GM12878 (cell line): ENCODE measurements at regions not wholly inside any gene's neighbourhood (a gene's known extent, or its start where the extent isn't known, plus 50 kb on each side); places are given as distances from the start of the nearest gene placed in this dataset.

Experiments used
- ATAC-seq: fragments of 200-7000 bp; cut with Tn5 transposase; 3 replicates; pipeline ENCODE4 v1.9.1; 2020; ENCODE audit warnings: mild to moderate bottlenecking, moderate library complexity
- BruUV-seq: library from RNA; stranded (reverse); fragments of 400-500 nt; replicated peaks from 2 replicates; lab custom pipeline; 2021; lab: Mats Ljungman, UMichigan
- CTCF ChIA-PET: fragments of 300-600 bp; sonication (Branson Sonifier 250); formaldehyde crosslinking; extraction: SDS; loops from one replicate; lab custom pipeline; 2021; ENCODE audit warnings: inconsistent platforms; lab: Yijun Ruan, JAX
- POLR2A ChIA-PET: fragments of 350-600 bp; formaldehyde crosslinking; extraction: SDS; loops from one replicate; lab custom pipeline; 2021; ENCODE audit warnings: inconsistent platforms; lab: Charles Lee
- RAD21 ChIA-PET: fragments of 300-600 bp; sonication (Branson Sonifier 250); formaldehyde crosslinking; loops from one replicate; lab custom pipeline; 2023; ENCODE audit warnings: antibody characterized with exemption; ENCODE audit not compliant: unreplicated experiment; lab: Charles Lee
- SMC1A ChIA-PET: fragments of 300-600 bp; sonication (Branson Sonifier 250); formaldehyde crosslinking; loops from one replicate; lab custom pipeline; 2023; ENCODE audit not compliant: unreplicated experiment, uncharacterized antibody; lab: Charles Lee
- DNase-seq: peaks from one replicate; pipeline ENCODE4 v3.0.0-alpha.2; 2011; ENCODE audit warnings: low read depth, low spot score
- FAIRE-seq: peaks from 3 replicates; lab custom pipeline; 2011; peaks lifted over from hg19 to GRCh38; lab: Jason Lieb, UNC
- H2AFZ ChIP-seq: 2 replicates; pipeline ENCODE4 v1.6.0; 2011; ENCODE audit warnings: low read depth, low read length, control low read depth; ENCODE audit not compliant: control insufficient read depth
- H3K27ac ChIP-seq: 2 replicates; pipeline ENCODE4 v1.5.1; 2011; ENCODE audit warnings: control low read depth; ENCODE audit not compliant: control insufficient read depth, insufficient read depth
- H3K27me3 ChIP-seq, 2 experiments: replicated peaks in 1 of 2; 2 replicates each; pipeline versions ENCODE4 v1.6.0 to v1.6.1; 2011; ENCODE audit warnings: low read length in 1 of 2; ENCODE audit not compliant: control insufficient read depth in 2 of 2, insufficient read depth in 2 of 2
- H3K36me3 ChIP-seq, 2 experiments: 2 replicates each; pipeline ENCODE4 v1.5.1; 2011; ENCODE audit warnings: low read length in 1 of 2; ENCODE audit not compliant: control insufficient read depth in 2 of 2, insufficient read depth in 2 of 2
- H3K4me1 ChIP-seq: 2 replicates; pipeline ENCODE4 v1.6.1; 2011; ENCODE audit warnings: mild to moderate bottlenecking, low read length, moderate library complexity, mixed read lengths; ENCODE audit not compliant: control insufficient read depth, insufficient read depth
- H3K4me2 ChIP-seq: 2 replicates; pipeline ENCODE4 v1.6.0; 2011; ENCODE audit warnings: control low read depth; ENCODE audit not compliant: control insufficient read depth, insufficient read depth
- H3K4me3 ChIP-seq: fragments of 200-600 bp; sonication (generic); 2 replicates; pipeline ENCODE4 v1.5.1; 2016
- H3K79me2 ChIP-seq: 2 replicates; pipeline ENCODE4 v1.6.0; 2011; ENCODE audit warnings: low read length; ENCODE audit not compliant: control insufficient read depth, insufficient read depth
- H3K9ac ChIP-seq: 2 replicates; pipeline ENCODE4 v1.8.0; 2011; ENCODE audit warnings: low read length, control low read depth, mixed read lengths; ENCODE audit not compliant: control insufficient read depth, insufficient read depth
- H3K9me3 ChIP-seq: replicated peaks from 3 replicates; pipeline ENCODE4 v1.5.1; 2011; ENCODE audit warnings: mild to moderate bottlenecking, low read length; ENCODE audit not compliant: control insufficient read depth, insufficient read depth
- H4K20me1 ChIP-seq: 2 replicates; pipeline ENCODE4 v1.6.0; 2011; ENCODE audit not compliant: control insufficient read depth, insufficient read depth
- BACH1 ChIP-seq: fragments of 450-650 bp; IDR thresholded peaks from 2 replicates; pipeline ENCODE4 v1.6.1; 2017; ENCODE audit warnings: mild to moderate bottlenecking, borderline replicate concordance
- CBX5 ChIP-seq: sonication (generic); IDR thresholded peaks from 2 replicates; pipeline ENCODE4 v1.6.1; 2016; ENCODE audit warnings: low read depth, moderate library complexity, mild to moderate bottlenecking, inconsistent platforms
- CHD1 ChIP-seq: IDR thresholded peaks from 2 replicates; pipeline ENCODE4 v1.6.1; 2012; ENCODE audit warnings: low read depth, low read length, improper control_type of control experiment
- HDGF ChIP-seq: fragments of 450-650 bp; IDR thresholded peaks from 2 replicates; pipeline ENCODE4 v1.6.1; 2016; ENCODE audit warnings: antibody characterized with exemption
- NFYA ChIP-seq: IDR thresholded peaks from 2 replicates; pipeline ENCODE4 v1.6.1; 2011; ENCODE audit warnings: low read depth, mild to moderate bottlenecking, low read length, improper control_type of control experiment, borderline replicate concordance
- NRF1 ChIP-seq: conservative IDR thresholded peaks from 2 replicates; pipeline ENCODE4 v1.6.1; 2011; ENCODE audit warnings: mild to moderate bottlenecking, low read depth, low read length, improper control_type of control experiment
- PKNOX1 ChIP-seq: fragments of 450-650 bp; IDR thresholded peaks from 2 replicates; pipeline ENCODE4 v1.6.1; 2016; ENCODE audit warnings: mild to moderate bottlenecking
- PML ChIP-seq: IDR thresholded peaks from 2 replicates; pipeline ENCODE4 v1.6.1; 2012; ENCODE audit warnings: low read length, inconsistent platforms
- POLR2A ChIP-seq: IDR thresholded peaks from 2 replicates; pipeline ENCODE4 v1.6.1; 2011; ENCODE audit warnings: low read depth, mild to moderate bottlenecking, low read length
- POLR2AphosphoS5 ChIP-seq: IDR thresholded peaks from 2 replicates; pipeline ENCODE4 v1.6.1; 2011; ENCODE audit warnings: mild to moderate bottlenecking, low read length, inconsistent platforms
- RELB ChIP-seq: fragments of 450-650 bp; IDR thresholded peaks from 2 replicates; pipeline ENCODE4 v1.6.1; 2017; ENCODE audit warnings: low read depth, mild to moderate bottlenecking, moderate library complexity
- SMAD1 ChIP-seq: fragments of 450-650 bp; IDR thresholded peaks from 2 replicates; pipeline ENCODE4 v1.6.1; 2018; ENCODE audit warnings: mild to moderate bottlenecking, low read depth; ENCODE audit not compliant: partially characterized antibody
- SMARCA5 ChIP-seq: fragments of 450-650 bp; IDR thresholded peaks from 2 replicates; pipeline ENCODE4 v1.6.1; 2017; ENCODE audit warnings: mild to moderate bottlenecking
- TBL1XR1 ChIP-seq: IDR thresholded peaks from 2 replicates; pipeline ENCODE4 v1.6.1; 2012; ENCODE audit warnings: low read depth, low read length, improper control_type of control experiment
- USF2 ChIP-seq: IDR thresholded peaks from 2 replicates; pipeline ENCODE4 v1.6.1; 2011; ENCODE audit warnings: low read depth, low read length, improper control_type of control experiment, borderline replicate concordance
- ZNF217 ChIP-seq: fragments of 450-650 bp; IDR thresholded peaks from 2 replicates; pipeline ENCODE4 v1.6.1; 2017; ENCODE audit warnings: antibody characterized with exemption, mild to moderate bottlenecking
- ZNF24 ChIP-seq: fragments of 450-650 bp; IDR thresholded peaks from 2 replicates; pipeline ENCODE4 v1.6.1; 2017; ENCODE audit warnings: antibody characterized with exemption, mild to moderate bottlenecking
- WGBS: methylation state at CpG from one replicate; pipeline ENCODE4 v1.1.6; 2016; ENCODE audit warnings: low lambda C conversion rate; ENCODE audit not compliant: insufficient replicate concordance, insufficient coverage; ENCODE audit errors: missing lambda C conversion rate; 5-methylcytosine and 5-hydroxymethylcytosine counted together
- in situ Hi-C: fragments of 300-500 bp; cut with MboI; formaldehyde crosslinking; loops from 9 replicates; pipeline ENCODE4 v1.14.3; 2018; ENCODE audit warnings: mixed read lengths
- intact Hi-C: fragments of 100-400 bp; cut with micrococcal nuclease; formaldehyde crosslinking; loops from one replicate; pipeline ENCODE4 v1.14.2; 2022; ENCODE audit not compliant: unreplicated experiment

- Histone ChIP-seq H3K79me2 (no peaks in the 10 kb centered on the region), H3K27ac (no peak overlapping the region), H2AFZ (no peak overlapping the region), H3K4me1 (no peaks in the 10 kb centered on the region), H3K9me3 (no peaks in the 10 kb centered on the region), H3K4me3 (no peak overlapping the region), H3K9ac (no peak overlapping the region), H4K20me1 (no peaks in the 10 kb centered on the region), H3K27me3 (peaks cover 1 to 11% of the 10 kb centered on the region in 2 experiments; a peak in 3 of 4 replicates), H3K36me3 (no peaks in the 10 kb centered on the region), H3K4me2 (no peak overlapping the region)
- no peak for TF ChIP-seq TBL1XR1
- TF ChIP-seq SMARCA5: no peak
- no peak for TF ChIP-seq RELB
- no peak for TF ChIP-seq NRF1
- TF ChIP-seq NFYA: no peak
- no peak for TF ChIP-seq HDGF
- no peak for TF ChIP-seq USF2
- TF ChIP-seq POLR2AphosphoS5: no peak
- TF ChIP-seq BACH1: no peak
- TF ChIP-seq PML: no peak
- TF ChIP-seq CBX5: no peak
- no peak for TF ChIP-seq POLR2A
- TF ChIP-seq ZNF24: no peak
- TF ChIP-seq PKNOX1: no peak
- TF ChIP-seq ZNF217: no peak
- no peak for TF ChIP-seq SMAD1
- TF ChIP-seq CHD1: no peak
- DNase-seq (no peak), FAIRE-seq (no peak), ATAC-seq (no peak)
- CTCF ChIA-PET: no interaction called here
- BruUV-seq: no TSS peak
- SMC1A ChIA-PET: no interaction called here
- POLR2A ChIA-PET: no interaction called here
- RAD21 ChIA-PET: no interaction called here
- intact Hi-C loops (no loop called here), in situ Hi-C loops (no loop called here)
- WGBS: 4% methylated on average over 3 of the region's 3 CpGs
These were observed 509.8 kb downstream of the BUD13 start for GRCh38 chr11:116263019-116263418.
